ENCODE measurements at regions not wholly inside any gene's neighbourhood (a gene's known extent, or its start where the extent isn't known, plus 50 kb on each side); places are given as distances from the start of the nearest gene placed in this dataset.
A peak's percentile ranks its signal among the peaks of the same experiment; 100 is the strongest.

GRCh38 chr1:37404711-37405110, 69.7 kb upstream of the ZC3H12A start:
- H3K9me3 Mint-ChIP-seq, result no peaks in the 10 kb centered on the region
- peaks cover 50% of the 10 kb centered on the region for H3K27me3 Mint-ChIP-seq (ENCODE audit: low read depth)
- TF ChIP-seq, protein P1, sequence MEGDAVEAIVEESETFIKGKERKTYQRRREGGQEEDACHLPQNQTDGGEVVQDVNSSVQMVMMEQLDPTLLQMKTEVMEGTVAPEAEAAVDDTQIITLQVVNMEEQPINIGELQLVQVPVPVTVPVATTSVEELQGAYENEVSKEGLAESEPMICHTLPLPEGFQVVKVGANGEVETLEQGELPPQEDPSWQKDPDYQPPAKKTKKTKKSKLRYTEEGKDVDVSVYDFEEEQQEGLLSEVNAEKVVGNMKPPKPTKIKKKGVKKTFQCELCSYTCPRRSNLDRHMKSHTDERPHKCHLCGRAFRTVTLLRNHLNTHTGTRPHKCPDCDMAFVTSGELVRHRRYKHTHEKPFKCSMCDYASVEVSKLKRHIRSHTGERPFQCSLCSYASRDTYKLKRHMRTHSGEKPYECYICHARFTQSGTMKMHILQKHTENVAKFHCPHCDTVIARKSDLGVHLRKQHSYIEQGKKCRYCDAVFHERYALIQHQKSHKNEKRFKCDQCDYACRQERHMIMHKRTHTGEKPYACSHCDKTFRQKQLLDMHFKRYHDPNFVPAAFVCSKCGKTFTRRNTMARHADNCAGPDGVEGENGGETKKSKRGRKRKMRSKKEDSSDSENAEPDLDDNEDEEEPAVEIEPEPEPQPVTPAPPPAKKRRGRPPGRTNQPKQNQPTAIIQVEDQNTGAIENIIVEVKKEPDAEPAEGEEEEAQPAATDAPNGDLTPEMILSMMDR (IDR thresholded peaks at IDR 0.05; ENCODE audit: unreplicated experiment), result no peak
- no peak overlapping the region for H3K27ac Mint-ChIP-seq
- DNase-seq (ENCODE audit: low spot score in 2 of 2, unreplicated experiment in 2 of 2), result no peak
- no peak overlapping the region for H3K4me3 Mint-ChIP-seq
- no peaks in the 10 kb centered on the region for H3K4me1 Mint-ChIP-seq
- H3K36me3 Mint-ChIP-seq, result no peaks in the 10 kb centered on the region

- no peak for DNase-seq (ENCODE audit: low spot score in 2 of 2, unreplicated experiment in 2 of 2)
- Mint-ChIP-seq H3K27me3 (ENCODE audit: low read depth) (peaks cover 21% of the 10 kb centered on the region), H3K27ac (no peak overlapping the region), H3K36me3 (no peaks in the 10 kb centered on the region), H3K4me3 (no peak overlapping the region), H3K9me3 (no peaks in the 10 kb centered on the region), H3K4me1 (no peaks in the 10 kb centered on the region)
- TF ChIP-seq, protein P1 (IDR thresholded peaks at IDR 0.05; ENCODE audit: unreplicated experiment), result no peak
Observed at GRCh38 chr1:37410105-37410504, 64.3 kb upstream of the ZC3H12A start.

- peaks cover 4% of the 10 kb centered on the region for H3K9me3 Mint-ChIP-seq
- peaks cover 19% of the 10 kb centered on the region for H3K27me3 Mint-ChIP-seq (ENCODE audit: low read depth)
- no peak overlapping the region for H3K27ac Mint-ChIP-seq
- TF ChIP-seq, protein P1 (IDR thresholded peaks at IDR 0.05; ENCODE audit: unreplicated experiment), result no peak
- no peaks in the 10 kb centered on the region for H3K4me1 Mint-ChIP-seq
- H3K4me3 Mint-ChIP-seq, result no peak overlapping the region
- peak; percentile 43 to 70 for DNase-seq (ENCODE audit: low spot score in 2 of 2, unreplicated experiment in 2 of 2)
- H3K36me3 Mint-ChIP-seq, result no peaks in the 10 kb centered on the region
Observed at GRCh38 chr1:37410815-37411214, 63.6 kb upstream of the ZC3H12A start.

GRCh38 chr1:37415611-37416244, 58.7 kb upstream of the ZC3H12A start:
- Mint-ChIP-seq H3K36me3 (no peaks in the 10 kb centered on the region), H3K4me1 (no peaks in the 10 kb centered on the region), H3K27me3 (ENCODE audit: low read depth) (peaks cover 17% of the 10 kb centered on the region), H3K27ac (no peak overlapping the region), H3K9me3 (peaks cover 4% of the 10 kb centered on the region), H3K4me3 (no peak overlapping the region)
- TF ChIP-seq, protein P1 (IDR thresholded peaks at IDR 0.05; ENCODE audit: unreplicated experiment), result no peak
- DNase-seq (ENCODE audit: low spot score in 2 of 2, unreplicated experiment in 2 of 2), result no peak

- Mint-ChIP-seq H3K9me3 (peaks cover 4% of the 10 kb centered on the region), H3K4me1 (no peaks in the 10 kb centered on the region), H3K4me3 (no peak overlapping the region), H3K27ac (no peak overlapping the region), H3K36me3 (no peaks in the 10 kb centered on the region), H3K27me3 (ENCODE audit: low read depth) (peaks cover 48% of the 10 kb centered on the region)
- no peak for DNase-seq (ENCODE audit: low spot score in 2 of 2, unreplicated experiment in 2 of 2)
- TF ChIP-seq, protein P1 (IDR thresholded peaks at IDR 0.05; ENCODE audit: unreplicated experiment), result no peak
Observed at GRCh38 chr1:37420456-37420855, 53.9 kb upstream of the ZC3H12A start.

GRCh38 chr1:37423810-37424209, 50.6 kb upstream of the ZC3H12A start:
- H3K27ac Mint-ChIP-seq, result no peak overlapping the region
- H3K4me1 Mint-ChIP-seq, result no peaks in the 10 kb centered on the region
- H3K4me3 Mint-ChIP-seq, result no peak overlapping the region
- TF ChIP-seq, protein P1 (IDR thresholded peaks at IDR 0.05; ENCODE audit: unreplicated experiment), result no peak
- no peak for DNase-seq (ENCODE audit: low spot score in 2 of 2, unreplicated experiment in 2 of 2)
- no peaks in the 10 kb centered on the region for H3K36me3 Mint-ChIP-seq
- H3K9me3 Mint-ChIP-seq, result no peaks in the 10 kb centered on the region
- H3K27me3 Mint-ChIP-seq (ENCODE audit: low read depth), result peaks cover 65% of the 10 kb centered on the region
